ENCODE measurements at regions not wholly inside any gene's neighbourhood (a gene's known extent, or its start where the extent isn't known, plus 50 kb on each side); places are given as distances from the start of the nearest gene placed in this dataset.
"Not testable (repeated sequence)": the region's sequence is repeated elsewhere in the genome, so short reads cannot be mapped to it uniquely, and the experiment has no call there.

DNA sequence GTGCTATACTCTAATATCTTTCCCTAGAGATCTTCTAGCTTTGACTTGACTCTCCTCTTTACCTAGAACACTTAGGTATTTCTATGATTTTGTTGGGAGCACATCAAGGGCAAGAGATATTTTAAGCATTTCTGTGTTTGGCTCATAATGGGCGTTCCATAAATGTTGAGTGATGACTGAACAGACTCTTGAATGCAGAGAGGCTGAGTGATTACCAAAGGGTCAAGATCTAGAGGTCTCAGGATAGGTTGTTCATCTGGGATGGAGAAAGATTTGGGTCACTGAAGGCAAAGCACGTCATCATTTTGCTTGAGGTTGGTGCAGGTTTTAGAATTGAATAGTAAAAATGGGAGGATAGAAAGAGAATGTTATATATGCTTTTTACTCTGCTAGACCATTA lies 705.4 kb upstream of the B3GALT2 start:
- Histone ChIP-seq H3K9me3 (no peaks in the 10 kb centered on the region), H3K4me3 (no peak overlapping the region), H3K36me3 (replicated peaks) (no peaks in the 10 kb centered on the region), H3K4me1 (no peaks in the 10 kb centered on the region), H3K27me3 (ENCODE audit: low read depth) (no peaks in the 10 kb centered on the region)
- in situ Hi-C loops (cut with MboI; ENCODE audit: low sequenced_read_pairs), result no loop called here
- DNase-seq (ENCODE audit: low spot score in 2 of 2), result no peak

DNA sequence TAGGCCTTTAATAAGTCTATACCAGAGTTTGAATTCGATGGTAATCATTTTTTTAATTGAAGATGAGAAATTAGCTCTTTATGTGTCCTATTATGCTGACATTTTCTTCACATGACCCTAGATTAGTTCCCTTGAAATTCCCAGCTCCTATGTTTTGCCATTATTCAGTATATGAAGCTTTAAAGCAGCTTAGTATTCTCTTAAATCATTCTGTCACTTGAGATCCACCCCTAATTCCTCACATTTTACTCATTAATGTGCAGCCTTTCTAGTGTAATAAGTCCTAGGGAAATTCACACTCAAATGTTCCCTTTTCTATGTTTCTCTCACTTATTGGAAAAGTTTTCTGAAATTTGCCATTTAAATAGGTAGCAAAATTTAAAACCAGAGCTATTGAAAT lies 704.5 kb upstream of the B3GALT2 start:
- DNase-seq (ENCODE audit: low spot score in 2 of 2), result no peak
- in situ Hi-C loops (cut with MboI; ENCODE audit: low sequenced_read_pairs), result no loop called here

GRCh38 chr1:193884848-193885558 lies 698.6 kb upstream of the B3GALT2 start:
- in situ Hi-C loops (cut with MboI; ENCODE audit: low sequenced_read_pairs), result no loop called here
- Histone ChIP-seq H3K27me3 (ENCODE audit: low read depth) (no peaks in the 10 kb centered on the region), H3K36me3 (replicated peaks) (no peaks in the 10 kb centered on the region), H3K9me3 (no peaks in the 10 kb centered on the region), H3K4me3 (no peak overlapping the region), H3K4me1 (no peaks in the 10 kb centered on the region)
- no peak for DNase-seq (ENCODE audit: low spot score in 2 of 2)

More for the DNA sequence above, 704.5 kb upstream of the B3GALT2 start:
- Histone ChIP-seq H3K4me1 (no peaks in the 10 kb centered on the region), H3K27me3 (ENCODE audit: low read depth) (no peaks in the 10 kb centered on the region), H3K4me3 (no peak overlapping the region), H3K36me3 (replicated peaks) (no peaks in the 10 kb centered on the region), H3K9me3 (no peaks in the 10 kb centered on the region)

GRCh38 chr1:193877920-193878319 lies 691.5 kb upstream of the B3GALT2 start:
- in situ Hi-C loops (cut with MboI; ENCODE audit: low sequenced_read_pairs); H3K4me3 ChIP-seq; DNase-seq (ENCODE audit: low spot score in 2 of 2); H3K9me3 ChIP-seq; H3K4me1 ChIP-seq; H3K27me3 ChIP-seq (ENCODE audit: low read depth); H3K36me3 ChIP-seq (replicated peaks): not testable (repeated sequence)

DNA sequence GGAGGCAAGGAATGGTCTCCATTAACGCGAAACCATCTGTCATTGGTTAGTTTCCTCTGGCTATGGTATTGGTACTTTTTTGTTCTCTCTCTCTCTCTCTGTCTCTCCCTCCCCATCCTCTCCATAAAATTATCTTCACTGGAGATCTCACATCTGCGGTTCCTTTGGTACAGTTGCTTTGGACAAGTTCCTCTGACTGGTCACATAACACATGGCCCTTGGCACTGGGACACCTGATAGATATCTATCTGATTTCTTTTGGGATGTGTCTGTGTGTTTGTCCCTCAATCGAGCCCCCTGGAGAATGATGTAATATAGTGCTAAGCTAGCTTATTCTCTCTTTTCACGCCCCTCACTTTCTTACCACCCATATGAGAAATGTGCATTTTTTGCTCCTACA lies 682.0 kb upstream of the B3GALT2 start:
- DNase-seq (ENCODE audit: low spot score in 2 of 2), result no peak
- no peaks in the 10 kb centered on the region; the same call in 1 of the 2 replicates for H3K9me3 ChIP-seq
- no peaks in the 10 kb centered on the region for H3K36me3 ChIP-seq (replicated peaks)
- in situ Hi-C loops (cut with MboI; ENCODE audit: low sequenced_read_pairs), result no loop called here
- H3K27me3 ChIP-seq (ENCODE audit: low read depth), result no peaks in the 10 kb centered on the region
- H3K4me1 ChIP-seq, result no peaks in the 10 kb centered on the region
- H3K4me3 ChIP-seq, result no peak overlapping the region

- H3K4me1 ChIP-seq, result peaks cover 9% of the 10 kb centered on the region
- peak; percentile 24 to 40 for DNase-seq (ENCODE audit: low spot score in 2 of 2)
- H3K27me3 ChIP-seq (ENCODE audit: low read depth), result no peaks in the 10 kb centered on the region
- H3K4me3 ChIP-seq, result no peak overlapping the region
- H3K9me3 ChIP-seq, result no peaks in the 10 kb centered on the region
- in situ Hi-C loops (cut with MboI; ENCODE audit: low sequenced_read_pairs), result no loop called here
- no peaks in the 10 kb centered on the region for H3K36me3 ChIP-seq (replicated peaks)
These were observed 669.8 kb upstream of the B3GALT2 start for GRCh38 chr1:193856261-193856660.

DNA sequence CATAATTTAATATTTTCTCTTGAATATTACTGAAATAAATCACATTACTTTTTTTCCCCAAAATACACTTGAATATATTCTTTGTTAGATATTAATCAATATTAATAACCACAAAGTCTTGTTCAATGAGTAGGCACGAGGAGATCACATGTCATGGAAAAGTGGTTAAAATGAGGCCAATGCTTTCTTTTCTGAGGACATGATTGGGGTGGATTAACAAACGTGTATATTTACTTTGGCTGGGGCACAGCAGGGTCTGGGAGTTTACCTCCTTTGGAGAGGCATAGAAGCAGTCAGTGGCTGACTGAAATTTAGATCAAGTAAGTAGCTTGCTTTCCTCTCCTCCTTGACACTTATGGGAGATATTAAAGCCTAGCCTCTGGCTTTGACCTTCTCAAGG lies 664.3 kb upstream of the B3GALT2 start:
- H3K27me3 ChIP-seq (ENCODE audit: low read depth), result no peaks in the 10 kb centered on the region

GRCh38 chr1:193846876-193847604 lies 660.6 kb upstream of the B3GALT2 start:
- in situ Hi-C loops (cut with MboI; ENCODE audit: low sequenced_read_pairs), result no loop called here
- no peaks in the 10 kb centered on the region for H3K36me3 ChIP-seq (replicated peaks)
- no peak for DNase-seq (ENCODE audit: low spot score in 2 of 2)
- H3K4me1 ChIP-seq, result no peaks in the 10 kb centered on the region
- H3K4me3 ChIP-seq, result no peak overlapping the region
- H3K9me3 ChIP-seq, result no peaks in the 10 kb centered on the region
- no peaks in the 10 kb centered on the region for H3K27me3 ChIP-seq (ENCODE audit: low read depth)

More for the DNA sequence above, 664.3 kb upstream of the B3GALT2 start:
- no peaks in the 10 kb centered on the region for H3K9me3 ChIP-seq
- H3K4me1 ChIP-seq, result peaks cover 3% of the 10 kb centered on the region
- no peaks in the 10 kb centered on the region for H3K36me3 ChIP-seq (replicated peaks)
- in situ Hi-C loops (cut with MboI; ENCODE audit: low sequenced_read_pairs), result no loop called here
- no peak for DNase-seq (ENCODE audit: low spot score in 2 of 2)
- no peak overlapping the region for H3K4me3 ChIP-seq

DNA sequence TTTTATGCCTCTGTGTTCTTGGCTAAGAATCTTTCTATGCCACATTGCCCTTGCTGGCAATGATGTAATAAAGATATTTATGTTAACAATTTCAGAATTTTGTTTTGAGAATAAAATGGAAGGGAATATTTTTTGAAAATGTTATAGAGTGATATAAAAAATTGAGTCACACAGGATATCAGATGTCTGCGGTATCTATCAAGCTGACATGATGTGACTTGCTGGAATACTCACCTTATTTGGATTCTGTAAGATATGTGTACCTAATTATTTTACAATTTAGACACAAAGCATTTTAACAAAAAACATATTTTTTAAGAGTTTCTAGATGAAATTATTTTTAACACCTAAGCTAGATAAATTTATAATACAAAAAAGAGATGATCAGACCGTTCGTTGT lies 660.0 kb upstream of the B3GALT2 start:
- Histone ChIP-seq H3K27me3 (ENCODE audit: low read depth) (no peaks in the 10 kb centered on the region), H3K9me3 (no peaks in the 10 kb centered on the region), H3K4me3 (no peak overlapping the region), H3K4me1 (no peaks in the 10 kb centered on the region), H3K36me3 (replicated peaks) (no peaks in the 10 kb centered on the region)
- in situ Hi-C loops (cut with MboI; ENCODE audit: low sequenced_read_pairs), result no loop called here
- DNase-seq (ENCODE audit: low spot score in 2 of 2), result no peak

DNA sequence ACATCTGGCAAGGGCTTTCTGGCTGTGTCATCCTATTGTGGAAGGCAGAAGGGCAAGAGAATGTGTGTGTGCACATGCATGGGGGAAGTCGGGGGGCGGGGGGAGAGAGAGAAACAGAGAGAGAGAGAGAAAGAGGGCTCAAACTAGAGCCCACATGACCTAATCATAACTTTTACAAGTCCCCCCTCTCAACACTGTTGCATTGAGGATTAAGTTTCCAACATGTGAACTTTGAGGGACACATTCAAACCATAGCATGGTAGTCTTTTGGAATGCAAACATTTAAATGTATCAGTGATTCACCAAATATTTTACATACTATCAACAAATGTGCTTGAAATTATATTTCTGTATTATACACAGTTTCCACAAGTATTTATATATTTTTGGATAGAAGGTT lies 655.4 kb upstream of the B3GALT2 start:
- Histone ChIP-seq H3K27me3 (ENCODE audit: low read depth) (no peaks in the 10 kb centered on the region), H3K36me3 (replicated peaks) (no peaks in the 10 kb centered on the region), H3K4me1 (no peaks in the 10 kb centered on the region), H3K4me3 (no peak overlapping the region), H3K9me3 (no peaks in the 10 kb centered on the region)
- in situ Hi-C loops (cut with MboI; ENCODE audit: low sequenced_read_pairs), result no loop called here
- no peak for DNase-seq (ENCODE audit: low spot score in 2 of 2)

DNA sequence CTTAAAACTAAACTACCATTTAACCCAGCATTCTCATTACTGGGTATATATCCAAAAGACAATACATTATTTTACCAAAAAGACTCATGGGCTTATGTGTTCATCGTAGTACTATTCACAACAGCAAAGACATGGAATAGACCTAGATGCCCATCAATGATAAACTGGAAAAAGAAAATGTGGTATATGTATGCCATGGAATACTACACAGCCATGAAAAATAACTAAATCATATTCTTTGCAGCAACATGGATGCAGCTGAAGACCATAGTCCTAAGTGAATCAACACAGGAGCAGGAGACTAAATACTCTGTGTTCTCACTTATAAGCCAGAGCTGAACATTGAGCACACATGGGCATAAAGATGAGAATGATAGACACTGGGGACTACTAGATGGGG lies 645.1 kb upstream of the B3GALT2 start:
- H3K36me3 ChIP-seq (replicated peaks), result no peaks in the 10 kb centered on the region
- H3K27me3 ChIP-seq (ENCODE audit: low read depth), result no peaks in the 10 kb centered on the region
- in situ Hi-C loops (cut with MboI; ENCODE audit: low sequenced_read_pairs), result no loop called here
- no peaks in the 10 kb centered on the region for H3K9me3 ChIP-seq
- no peak for DNase-seq (ENCODE audit: low spot score in 2 of 2)
- H3K4me1 ChIP-seq, result no peaks in the 10 kb centered on the region
- no peak overlapping the region for H3K4me3 ChIP-seq

GRCh38 chr1:193827516-193827915 lies 641.1 kb upstream of the B3GALT2 start:
- Histone ChIP-seq H3K9me3 (no peaks in the 10 kb centered on the region), H3K4me1 (no peaks in the 10 kb centered on the region), H3K36me3 (replicated peaks) (no peaks in the 10 kb centered on the region), H3K27me3 (ENCODE audit: low read depth) (no peaks in the 10 kb centered on the region), H3K4me3 (no peak overlapping the region)
- no peak for DNase-seq (ENCODE audit: low spot score in 2 of 2)
- in situ Hi-C loops (cut with MboI; ENCODE audit: low sequenced_read_pairs), result no loop called here

- no peak for DNase-seq (ENCODE audit: low spot score in 2 of 2)
These were observed 633.0 kb upstream of the B3GALT2 start for GRCh38 chr1:193819376-193819775.

DNA sequence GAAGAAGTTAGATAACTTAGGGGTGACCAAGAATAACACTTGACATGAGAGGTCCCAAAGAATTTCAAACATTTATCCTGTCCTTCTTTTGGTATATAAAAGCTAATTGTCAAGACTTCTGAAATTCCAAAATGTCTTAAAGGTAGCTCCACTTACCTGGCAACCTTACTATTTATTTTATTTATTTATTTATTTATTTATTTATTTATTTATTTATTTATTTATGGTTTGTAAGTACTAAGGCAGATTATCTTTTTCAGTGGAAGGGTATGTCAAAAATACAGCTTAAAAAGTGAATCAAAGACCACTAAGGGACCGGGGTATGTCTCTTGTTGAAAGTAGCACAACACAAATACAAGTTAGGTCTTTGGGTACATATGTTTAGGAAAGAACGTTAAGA lies 620.8 kb upstream of the B3GALT2 start:
- Histone ChIP-seq H3K4me3 (no peak overlapping the region), H3K36me3 (replicated peaks) (no peaks in the 10 kb centered on the region), H3K4me1 (no peaks in the 10 kb centered on the region), H3K9me3 (no peaks in the 10 kb centered on the region), H3K27me3 (ENCODE audit: low read depth) (no peaks in the 10 kb centered on the region)
- in situ Hi-C loops (cut with MboI; ENCODE audit: low sequenced_read_pairs), result no loop called here
- DNase-seq (ENCODE audit: low spot score in 2 of 2), result no peak

More at GRCh38 chr1:193819376-193819775, 633.0 kb upstream of the B3GALT2 start:
- no peaks in the 10 kb centered on the region for H3K27me3 ChIP-seq (ENCODE audit: low read depth)
- no peaks in the 10 kb centered on the region; the same call in 1 of the 2 replicates for H3K9me3 ChIP-seq
- no peak overlapping the region for H3K4me3 ChIP-seq
- in situ Hi-C loops (cut with MboI; ENCODE audit: low sequenced_read_pairs), result no loop called here
- no peaks in the 10 kb centered on the region for H3K36me3 ChIP-seq (replicated peaks)
- H3K4me1 ChIP-seq, result no peaks in the 10 kb centered on the region
